ENCODE measurements at regions not wholly inside any gene's neighbourhood (a gene's known extent, or its start where the extent isn't known, plus 50 kb on each side); places are given as distances from the start of the nearest gene placed in this dataset.

DNA sequence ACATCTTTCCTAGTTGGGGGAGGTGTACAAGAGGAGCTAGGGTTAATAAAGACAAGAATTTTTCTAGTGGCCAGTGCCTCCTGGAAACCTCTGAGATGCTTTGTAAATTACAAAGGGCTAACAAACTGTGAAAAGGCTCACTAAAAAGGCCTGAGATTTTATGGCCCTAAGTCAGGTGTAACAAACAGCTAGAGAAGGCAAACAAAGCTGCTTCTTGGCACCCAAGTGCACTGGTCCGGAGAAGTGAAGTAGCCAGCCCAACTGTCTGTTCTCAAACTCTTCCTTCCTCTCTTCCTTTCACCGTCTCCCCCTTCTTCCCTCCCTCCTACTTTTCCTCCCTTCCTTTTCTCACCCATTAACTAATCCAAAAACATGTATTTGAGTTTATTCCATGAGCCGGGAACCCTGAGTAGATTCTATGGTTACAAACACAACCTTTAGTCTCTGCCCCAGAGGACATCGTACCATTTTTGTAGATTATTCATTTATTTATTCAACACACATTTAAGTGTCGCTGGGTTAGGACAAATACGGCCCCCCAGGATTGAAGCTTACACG, 143.4 kb upstream of the PCGF5 start:
- Histone ChIP-seq H3K4me1 (ENCODE audit: control insufficient read depth, insufficient read depth, low read length) (no peaks in the 10 kb centered on the region), H3K27ac (ENCODE audit: low read length) (no peak overlapping the region), H3K9me3 (ENCODE audit: control insufficient read depth, insufficient read depth, low read length) (no peaks in the 10 kb centered on the region), H3K4me3 (ENCODE audit: low read length) (no peak overlapping the region), H3K36me3 (ENCODE audit: control insufficient read depth, insufficient read depth, low read length) (no peaks in the 10 kb centered on the region), H3K27me3 (ENCODE audit: control insufficient read depth, insufficient read depth, low read length) (no peaks in the 10 kb centered on the region)
- Mint-ChIP-seq H3K36me3 (no peaks in the 10 kb centered on the region), H3K9me3 (no peaks in the 10 kb centered on the region), H3K27me3 (ENCODE audit: low read depth in 2 of 2) (peaks cover 21 to 31% of the 10 kb centered on the region in 2 donors), H3K4me3 (no peak overlapping the region), H3K4me1 (no peaks in the 10 kb centered on the region), H3K27ac (no peak overlapping the region)
- DNase-seq: no peak
- no peak for ATAC-seq
- intact Hi-C loops (cut with micrococcal nuclease): no loop called here
- TF ChIP-seq, protein P1, sequence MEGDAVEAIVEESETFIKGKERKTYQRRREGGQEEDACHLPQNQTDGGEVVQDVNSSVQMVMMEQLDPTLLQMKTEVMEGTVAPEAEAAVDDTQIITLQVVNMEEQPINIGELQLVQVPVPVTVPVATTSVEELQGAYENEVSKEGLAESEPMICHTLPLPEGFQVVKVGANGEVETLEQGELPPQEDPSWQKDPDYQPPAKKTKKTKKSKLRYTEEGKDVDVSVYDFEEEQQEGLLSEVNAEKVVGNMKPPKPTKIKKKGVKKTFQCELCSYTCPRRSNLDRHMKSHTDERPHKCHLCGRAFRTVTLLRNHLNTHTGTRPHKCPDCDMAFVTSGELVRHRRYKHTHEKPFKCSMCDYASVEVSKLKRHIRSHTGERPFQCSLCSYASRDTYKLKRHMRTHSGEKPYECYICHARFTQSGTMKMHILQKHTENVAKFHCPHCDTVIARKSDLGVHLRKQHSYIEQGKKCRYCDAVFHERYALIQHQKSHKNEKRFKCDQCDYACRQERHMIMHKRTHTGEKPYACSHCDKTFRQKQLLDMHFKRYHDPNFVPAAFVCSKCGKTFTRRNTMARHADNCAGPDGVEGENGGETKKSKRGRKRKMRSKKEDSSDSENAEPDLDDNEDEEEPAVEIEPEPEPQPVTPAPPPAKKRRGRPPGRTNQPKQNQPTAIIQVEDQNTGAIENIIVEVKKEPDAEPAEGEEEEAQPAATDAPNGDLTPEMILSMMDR (IDR thresholded peaks at IDR 0.05): no peak
- whole genome bisulfite sequencing (ENCODE audit: insufficient coverage): 85% methylated on average over 7 of the region's 7 CpGs

DNA sequence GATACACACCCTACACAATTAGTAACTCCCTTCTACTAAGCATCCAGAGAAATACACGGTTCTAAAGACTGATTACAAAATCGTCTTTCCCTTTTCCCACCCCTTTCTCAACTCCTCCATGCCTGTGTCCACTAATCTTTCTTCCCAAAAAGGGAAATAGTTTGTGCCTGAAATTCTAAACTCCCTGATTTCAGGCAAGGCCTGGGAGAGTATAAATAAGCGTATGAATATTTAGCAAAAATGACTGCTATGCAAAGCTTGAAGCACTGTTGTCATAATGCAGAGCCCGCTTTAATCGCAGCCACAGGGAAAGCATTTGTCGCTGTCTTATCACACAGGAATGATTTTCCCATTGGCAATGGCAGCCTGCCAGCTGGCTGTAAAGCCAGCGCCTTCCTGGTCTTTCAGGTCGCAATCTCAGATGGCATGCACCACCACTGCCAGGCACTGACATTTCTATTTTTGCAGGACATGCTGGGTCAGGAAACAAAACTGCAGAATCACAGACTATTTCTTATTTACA, 142.9 kb upstream of the PCGF5 start:
- no peak overlapping the region for H3K27ac Mint-ChIP-seq
- DNase-seq (no peak), ATAC-seq (no peak)
- 87% methylated on average over 8 of the region's 8 CpGs for WGBS (ENCODE audit: insufficient coverage)
- H3K4me3 ChIP-seq (ENCODE audit: low read length): no peak overlapping the region
- no peaks in the 10 kb centered on the region for H3K4me1 ChIP-seq (ENCODE audit: control insufficient read depth, insufficient read depth, low read length)
- H3K4me1 Mint-ChIP-seq: no peaks in the 10 kb centered on the region
- no peak overlapping the region for H3K27ac ChIP-seq (ENCODE audit: low read length)
- intact Hi-C loops (cut with micrococcal nuclease): no loop called here
- H3K36me3 ChIP-seq (ENCODE audit: control insufficient read depth, insufficient read depth, low read length): no peaks in the 10 kb centered on the region
- no peaks in the 10 kb centered on the region for H3K9me3 ChIP-seq (ENCODE audit: control insufficient read depth, insufficient read depth, low read length)
- no peaks in the 10 kb centered on the region for H3K36me3 Mint-ChIP-seq
- no peak overlapping the region for H3K4me3 Mint-ChIP-seq
- H3K27me3 ChIP-seq (ENCODE audit: control insufficient read depth, insufficient read depth, low read length): no peaks in the 10 kb centered on the region
- H3K9me3 Mint-ChIP-seq: no peaks in the 10 kb centered on the region
- TF ChIP-seq, protein P1 (IDR thresholded peaks at IDR 0.05): no peak
- peaks cover 17 to 26% of the 10 kb centered on the region in 2 donors for H3K27me3 Mint-ChIP-seq (ENCODE audit: low read depth in 2 of 2)

DNA sequence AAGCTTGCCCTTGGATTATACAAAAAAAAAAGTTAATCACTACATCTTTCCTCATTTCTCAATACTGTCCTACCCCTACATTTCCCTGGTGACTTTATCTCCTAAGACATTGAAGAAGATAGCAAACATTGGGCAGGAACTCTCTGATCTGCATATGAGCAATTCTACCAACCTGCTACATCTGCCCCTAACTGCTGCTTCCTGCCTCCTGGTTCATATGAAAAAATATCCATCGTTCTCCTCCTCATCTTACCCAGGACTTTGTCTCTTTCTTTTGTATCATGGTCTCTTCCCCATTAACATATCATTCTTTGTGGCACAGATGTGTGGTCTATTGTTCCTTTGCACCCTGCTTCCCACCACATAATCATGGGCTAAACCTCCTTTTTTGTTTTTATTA, 139.7 kb upstream of the PCGF5 start:
- no peak for ATAC-seq
- no peaks in the 10 kb centered on the region for H3K36me3 Mint-ChIP-seq
- WGBS (ENCODE audit: insufficient coverage): 77% methylated on average over 1 of the region's 1 CpG
- DNase-seq: no peak
- H3K9me3 Mint-ChIP-seq: no peaks in the 10 kb centered on the region
- H3K4me3 ChIP-seq (ENCODE audit: low read length): no peak overlapping the region
- H3K27ac ChIP-seq (ENCODE audit: low read length): no peak overlapping the region
- H3K4me1 Mint-ChIP-seq: no peaks in the 10 kb centered on the region
- no peaks in the 10 kb centered on the region for H3K9me3 ChIP-seq (ENCODE audit: control insufficient read depth, insufficient read depth, low read length)
- H3K27me3 Mint-ChIP-seq (ENCODE audit: low read depth in 2 of 2): peaks cover 22 to 25% of the 10 kb centered on the region in 2 donors
- intact Hi-C loops (cut with micrococcal nuclease): no loop called here
- H3K4me1 ChIP-seq (ENCODE audit: control insufficient read depth, insufficient read depth, low read length): no peaks in the 10 kb centered on the region
- TF ChIP-seq, protein P1 (IDR thresholded peaks at IDR 0.05): no peak
- H3K27ac Mint-ChIP-seq: no peak overlapping the region
- H3K4me3 Mint-ChIP-seq: no peak overlapping the region
- no peaks in the 10 kb centered on the region for H3K27me3 ChIP-seq (ENCODE audit: control insufficient read depth, insufficient read depth, low read length)
- H3K36me3 ChIP-seq (ENCODE audit: control insufficient read depth, insufficient read depth, low read length): no peaks in the 10 kb centered on the region

DNA sequence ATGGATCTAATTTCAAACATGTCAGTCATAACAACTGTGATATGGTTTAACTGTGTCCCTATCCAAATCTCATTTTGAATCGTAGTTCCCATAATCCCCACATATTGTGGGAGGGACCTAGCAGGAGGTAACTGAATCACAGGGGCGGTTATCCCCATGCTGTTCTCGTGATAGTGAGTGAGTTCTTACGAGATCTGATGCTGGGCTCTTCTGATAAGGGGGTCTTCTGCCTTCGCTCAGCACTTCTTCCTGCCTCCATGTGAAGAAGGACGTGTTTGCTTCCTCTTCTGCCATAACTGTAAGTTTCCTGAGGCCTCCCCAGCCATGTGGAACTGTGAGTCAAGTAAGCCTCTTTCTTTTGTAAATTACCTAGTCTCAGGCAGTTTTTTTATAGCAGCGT, 138.0 kb upstream of the PCGF5 start:
- 82% methylated on average over 5 of the region's 7 CpGs for WGBS (ENCODE audit: insufficient coverage)
- H3K27me3 Mint-ChIP-seq (ENCODE audit: low read depth in 2 of 2): peaks cover 19 to 22% of the 10 kb centered on the region in 2 donors

More for the DNA sequence above, 138.0 kb upstream of the PCGF5 start:
- no peaks in the 10 kb centered on the region for H3K4me1 Mint-ChIP-seq
- H3K9me3 Mint-ChIP-seq: no peaks in the 10 kb centered on the region
- no peak overlapping the region for H3K27ac ChIP-seq (ENCODE audit: low read length)
- no peaks in the 10 kb centered on the region for H3K9me3 ChIP-seq (ENCODE audit: control insufficient read depth, insufficient read depth, low read length)
- TF ChIP-seq, protein P1 (IDR thresholded peaks at IDR 0.05): no peak
- no peak overlapping the region for H3K4me3 ChIP-seq (ENCODE audit: low read length)
- DNase-seq (no peak), ATAC-seq (no peak)
- no peaks in the 10 kb centered on the region for H3K4me1 ChIP-seq (ENCODE audit: control insufficient read depth, insufficient read depth, low read length)
- intact Hi-C loops (cut with micrococcal nuclease): no loop called here
- no peaks in the 10 kb centered on the region for H3K36me3 ChIP-seq (ENCODE audit: control insufficient read depth, insufficient read depth, low read length)
- no peaks in the 10 kb centered on the region for H3K36me3 Mint-ChIP-seq
- H3K4me3 Mint-ChIP-seq: no peak overlapping the region
- no peaks in the 10 kb centered on the region for H3K27me3 ChIP-seq (ENCODE audit: control insufficient read depth, insufficient read depth, low read length)
- no peak overlapping the region for H3K27ac Mint-ChIP-seq
